GM13976 (cell line): ENCODE measurements at regions not wholly inside any gene's neighbourhood (a gene's known extent, or its start where the extent isn't known, plus 50 kb on each side); places are given as distances from the start of the nearest gene placed in this dataset.
"Not testable (repeated sequence)": the region's sequence is repeated elsewhere in the genome, so short reads cannot be mapped to it uniquely, and the experiment has no call there.

Experiments
- DNase-seq: peaks from one replicate; pipeline ENCODE4 v3.0.0; 2012; ENCODE audit warnings: low spot score
- in situ Hi-C: fragments of 300-500 bp; cut with MboI; formaldehyde crosslinking; loops from one replicate; pipeline ENCODE4 v1.12.0; 2022; ENCODE audit warnings: low sequenced_read_pairs, mixed read lengths, inconsistent platforms; ENCODE audit not compliant: unreplicated experiment
- TF ChIP-seq, protein P1 (sequence below): IDR thresholded peaks from 2 replicates; pipeline ENCODE4 v1.5.1; 2012; ENCODE audit warnings: borderline replicate concordance, mild to moderate bottlenecking; ENCODE audit not compliant: insufficient read depth; ENCODE audit errors: extremely low read depth, missing control alignments, control extremely low read depth

DNA sequence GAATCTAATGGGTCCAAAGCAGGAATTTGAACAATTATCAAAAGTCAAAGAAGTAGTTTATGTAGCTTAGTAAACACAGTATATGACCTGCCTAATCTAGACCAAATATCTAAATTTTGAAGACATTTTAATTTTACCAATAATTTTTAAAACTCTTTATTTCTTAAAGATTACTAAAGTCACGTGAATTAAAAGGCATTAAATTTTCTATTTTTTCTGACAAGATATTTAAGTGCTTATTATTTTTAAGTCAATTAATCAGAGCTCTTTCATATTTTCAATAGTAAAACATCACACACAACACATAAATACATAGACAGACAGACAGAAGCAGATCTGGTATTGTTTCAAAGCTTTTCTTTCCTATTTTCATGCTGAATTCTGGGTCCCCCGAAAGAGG, 89.5 kb downstream of the ZNF467 start:
- in situ Hi-C loops = no loop called here
- no peak for DNase-seq
- TF ChIP-seq, protein P1, sequence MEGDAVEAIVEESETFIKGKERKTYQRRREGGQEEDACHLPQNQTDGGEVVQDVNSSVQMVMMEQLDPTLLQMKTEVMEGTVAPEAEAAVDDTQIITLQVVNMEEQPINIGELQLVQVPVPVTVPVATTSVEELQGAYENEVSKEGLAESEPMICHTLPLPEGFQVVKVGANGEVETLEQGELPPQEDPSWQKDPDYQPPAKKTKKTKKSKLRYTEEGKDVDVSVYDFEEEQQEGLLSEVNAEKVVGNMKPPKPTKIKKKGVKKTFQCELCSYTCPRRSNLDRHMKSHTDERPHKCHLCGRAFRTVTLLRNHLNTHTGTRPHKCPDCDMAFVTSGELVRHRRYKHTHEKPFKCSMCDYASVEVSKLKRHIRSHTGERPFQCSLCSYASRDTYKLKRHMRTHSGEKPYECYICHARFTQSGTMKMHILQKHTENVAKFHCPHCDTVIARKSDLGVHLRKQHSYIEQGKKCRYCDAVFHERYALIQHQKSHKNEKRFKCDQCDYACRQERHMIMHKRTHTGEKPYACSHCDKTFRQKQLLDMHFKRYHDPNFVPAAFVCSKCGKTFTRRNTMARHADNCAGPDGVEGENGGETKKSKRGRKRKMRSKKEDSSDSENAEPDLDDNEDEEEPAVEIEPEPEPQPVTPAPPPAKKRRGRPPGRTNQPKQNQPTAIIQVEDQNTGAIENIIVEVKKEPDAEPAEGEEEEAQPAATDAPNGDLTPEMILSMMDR = no peak

- no peak for DNase-seq
- in situ Hi-C loops = no loop called here
- TF ChIP-seq, protein P1 = no peak
Measured at GRCh38 chr7:149683181-149683580, 90.2 kb downstream of the ZNF467 start.

DNA sequence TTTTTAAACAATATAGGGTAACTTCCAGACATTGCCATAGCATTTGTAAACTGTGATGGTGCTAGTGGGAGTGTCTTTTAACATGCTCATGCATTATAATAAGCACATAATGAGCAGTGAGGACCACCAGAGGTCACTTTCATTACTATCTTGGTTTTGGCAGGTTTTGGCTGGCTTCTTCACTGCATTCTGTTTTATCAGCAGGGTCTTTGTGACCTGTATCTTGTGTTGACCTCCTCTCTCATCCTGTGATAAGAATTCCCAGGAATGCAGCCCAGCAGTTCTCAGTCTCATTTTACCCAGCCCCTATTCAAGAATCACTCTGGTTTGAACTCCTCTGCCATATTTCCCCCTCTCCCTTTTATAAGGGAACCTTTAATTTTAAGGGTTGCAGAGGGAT, 91.3 kb downstream of the ZNF467 start:
- TF ChIP-seq, protein P1 = no peak
- no peak for DNase-seq
- in situ Hi-C loops = no loop called here

- TF ChIP-seq, protein P1 = no peak
- no peak for DNase-seq
- in situ Hi-C loops = no loop called here
Measured at GRCh38 chr7:149681274-149681673, 92.1 kb downstream of the ZNF467 start.

DNA sequence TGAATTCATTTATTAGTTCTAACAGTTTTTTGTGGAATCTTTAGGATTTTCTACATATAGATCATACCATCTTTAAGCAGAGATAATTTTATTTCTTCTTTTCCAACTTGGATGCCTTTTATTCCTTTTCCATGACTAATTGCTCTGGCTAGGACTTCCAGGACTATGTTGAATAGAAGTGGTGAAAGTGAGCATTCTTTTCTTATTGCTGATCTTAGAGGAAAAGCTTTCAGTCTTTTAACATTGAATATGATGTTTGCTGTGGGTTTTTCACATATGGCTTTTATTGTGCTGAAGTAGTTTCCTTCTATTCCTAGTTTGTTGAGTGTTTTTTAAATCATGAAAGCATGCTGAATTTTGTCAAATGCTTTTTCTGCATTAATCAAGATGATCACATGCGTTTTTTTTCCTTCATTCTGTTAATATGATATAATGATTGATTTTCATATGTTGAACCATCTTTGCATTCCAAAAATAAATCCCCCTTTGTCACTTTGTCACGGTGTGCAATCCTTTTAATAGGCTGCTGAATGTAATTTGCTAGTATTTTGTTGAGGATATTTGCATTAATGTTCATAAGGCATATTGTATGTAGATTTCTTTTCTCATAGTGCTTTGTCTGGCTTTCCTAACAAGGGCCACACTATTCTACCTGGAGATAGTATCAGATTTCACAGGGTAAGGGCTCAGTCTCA, 92.9 kb downstream of the ZNF467 start:
- in situ Hi-C loops = no loop called here
- TF ChIP-seq, protein P1 = no peak
- DNase-seq = no peak

GRCh38 chr7:149674728-149675385, 98.5 kb downstream of the ZNF467 start:
- in situ Hi-C loops, DNase-seq: not testable (repeated sequence)

DNA sequence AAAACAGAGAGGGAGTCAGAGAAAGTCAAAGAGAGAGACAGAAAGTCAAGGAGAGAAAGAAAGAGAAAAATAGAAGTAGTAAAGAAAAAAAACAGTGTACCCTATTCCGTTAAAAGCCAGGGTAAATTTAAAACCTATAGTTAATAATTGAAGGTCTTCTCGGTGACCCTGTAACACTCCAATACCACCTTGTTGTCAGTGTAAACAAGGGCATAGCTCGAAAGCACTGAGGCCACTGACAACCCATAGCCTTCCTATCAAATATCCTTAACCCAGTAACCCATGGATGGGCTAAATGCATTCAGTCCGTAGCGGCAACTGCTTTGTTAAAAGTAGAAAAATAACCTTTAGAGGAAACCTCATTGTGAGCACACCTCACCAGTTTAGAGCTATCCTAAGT, 100.4 kb downstream of the ZNF467 start:
- TF ChIP-seq, protein P1 = no peak
- no peak for DNase-seq
- in situ Hi-C loops = no loop called here
